Spinal cord (tissue), 9 donors: ENCODE measurements at regions not wholly inside any gene's neighbourhood (a gene's known extent, or its start where the extent isn't known, plus 50 kb on each side); places are given as distances from the start of the nearest gene placed in this dataset.
A peak's percentile ranks its signal among the peaks of the same experiment; 100 is the strongest.
"Not testable (repeated sequence)": the region's sequence is repeated elsewhere in the genome, so short reads cannot be mapped to it uniquely, and the experiment has no call there.

ENCODE experiments used
- DNase-seq, 6 donors: peaks; one replicate each; pipeline versions ENCODE4 v3.0.0 to v3.0.0-alpha.2; 2013 to 2015; ENCODE audit warnings: low spot score in 6 of 6, low read depth in 4 of 6
- H3K27ac ChIP-seq: one replicate; pipeline ENCODE4 v1.5.1; 2013; ENCODE audit warnings: low read depth, low read length, control low read depth
- H3K27me3 ChIP-seq: one replicate; pipeline ENCODE4 v1.6.1; 2013; ENCODE audit warnings: low read length; ENCODE audit not compliant: control insufficient read depth, insufficient read depth
- H3K36me3 ChIP-seq: one replicate; pipeline ENCODE4 v1.6.1; 2013; ENCODE audit warnings: low read length; ENCODE audit not compliant: control insufficient read depth, insufficient read depth
- H3K4me1 ChIP-seq: one replicate; pipeline ENCODE4 v1.6.1; 2013; ENCODE audit warnings: low read length; ENCODE audit not compliant: control insufficient read depth, insufficient read depth
- H3K4me3 ChIP-seq: one replicate; pipeline ENCODE4 v1.5.1; 2013; ENCODE audit warnings: low read depth, low read length, control low read depth
- H3K9me3 ChIP-seq: one replicate; pipeline ENCODE4 v1.6.1; 2013; ENCODE audit warnings: low read length; ENCODE audit not compliant: control insufficient read depth, insufficient read depth
- WGBS: methylation state at CpG from one replicate; pipeline ENCODE4 v1.1.5; 2013; ENCODE audit warnings: missing lambda C conversion rate; ENCODE audit not compliant: insufficient coverage; 5-methylcytosine and 5-hydroxymethylcytosine counted together
- donor health status: healthy.

DNA sequence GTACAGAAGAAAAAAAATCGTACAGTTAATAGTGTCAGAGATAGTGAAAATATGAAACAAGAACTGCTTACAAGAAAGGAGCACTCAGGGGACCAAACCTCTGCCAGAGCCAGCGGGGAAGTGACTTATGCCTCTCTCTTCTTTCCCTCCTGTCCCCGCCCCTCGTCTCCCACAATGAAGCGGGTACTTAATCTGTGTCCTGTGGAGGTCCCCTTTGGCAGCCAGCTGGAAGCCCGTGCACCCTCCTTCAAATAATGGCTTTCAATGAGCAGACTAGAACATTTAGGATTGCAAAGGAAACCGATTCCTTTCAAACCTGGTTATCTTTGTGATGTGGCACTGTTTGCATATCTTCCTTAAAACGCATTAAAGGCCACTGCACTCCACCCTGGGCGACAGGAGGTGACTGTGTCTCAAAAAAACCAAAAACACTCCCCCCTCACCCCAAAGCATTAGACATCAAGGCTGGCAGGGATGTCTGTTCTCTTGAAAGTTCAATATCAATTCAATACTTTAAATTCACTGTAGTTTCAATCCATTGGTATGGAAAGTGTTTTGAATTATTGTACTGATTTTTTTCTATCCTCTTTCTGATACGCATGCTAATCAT, 51.7 kb downstream of the PPIAL4C start:
- not testable (repeated sequence) for H3K4me3 ChIP-seq, H3K9me3 ChIP-seq, H3K4me1 ChIP-seq, H3K27me3 ChIP-seq, H3K36me3 ChIP-seq, H3K27ac ChIP-seq
- no CpG with 5 or more reads among the region's 10 CpGs for WGBS
- DNase-seq = peak in 1 of 6 donors; percentile 14

DNA sequence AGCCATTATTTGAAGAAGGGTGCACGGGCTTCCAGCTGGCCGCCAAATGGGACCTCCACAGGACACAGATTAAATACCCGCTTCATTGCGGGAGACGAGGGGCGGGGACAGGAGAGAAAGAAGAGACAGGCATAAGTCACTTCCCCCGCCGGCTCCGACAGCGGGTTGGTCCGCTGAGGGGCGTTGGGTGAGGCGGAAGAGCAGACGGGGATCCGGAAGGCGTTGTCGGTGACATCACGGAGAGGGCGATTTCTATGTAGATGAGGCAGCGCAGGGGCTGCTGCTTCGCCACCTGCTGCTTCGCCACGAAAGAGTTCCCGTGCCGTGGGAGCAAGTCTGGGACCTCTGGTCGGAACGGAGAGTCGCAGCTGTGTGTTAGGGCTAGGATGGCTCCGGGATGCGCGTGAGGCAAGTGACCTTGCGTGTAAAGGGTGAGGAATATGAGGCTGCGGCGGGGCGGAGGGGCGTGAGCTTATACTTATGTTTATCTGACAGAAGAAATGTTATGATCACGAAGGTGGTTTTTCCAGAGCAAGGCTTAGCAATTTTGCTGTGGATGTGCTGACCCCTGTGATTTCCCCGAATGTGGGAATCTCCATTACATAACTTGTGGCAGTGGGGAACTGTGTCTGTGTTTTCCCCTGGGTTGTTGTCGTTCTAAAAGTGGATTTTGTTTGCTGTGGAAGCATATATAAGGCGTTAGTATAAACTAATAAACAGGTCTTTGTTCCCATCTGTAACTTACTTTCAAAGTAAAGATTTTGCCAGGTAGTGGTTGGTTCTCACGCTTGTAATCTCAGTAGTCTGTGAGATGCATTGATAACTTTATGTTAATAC, 52.9 kb downstream of the PPIAL4C start:
- peak overlapping the region; percentile 88 for H3K27ac ChIP-seq
- peak; percentile 49 to 96 (median 70) for DNase-seq
- H3K4me1 ChIP-seq, H3K9me3 ChIP-seq, H3K36me3 ChIP-seq, H3K27me3 ChIP-seq: not testable (repeated sequence)
- H3K4me3 ChIP-seq = peak overlapping the region; percentile 60
- WGBS = 1% methylated on average over 20 of the region's 41 CpGs

DNA sequence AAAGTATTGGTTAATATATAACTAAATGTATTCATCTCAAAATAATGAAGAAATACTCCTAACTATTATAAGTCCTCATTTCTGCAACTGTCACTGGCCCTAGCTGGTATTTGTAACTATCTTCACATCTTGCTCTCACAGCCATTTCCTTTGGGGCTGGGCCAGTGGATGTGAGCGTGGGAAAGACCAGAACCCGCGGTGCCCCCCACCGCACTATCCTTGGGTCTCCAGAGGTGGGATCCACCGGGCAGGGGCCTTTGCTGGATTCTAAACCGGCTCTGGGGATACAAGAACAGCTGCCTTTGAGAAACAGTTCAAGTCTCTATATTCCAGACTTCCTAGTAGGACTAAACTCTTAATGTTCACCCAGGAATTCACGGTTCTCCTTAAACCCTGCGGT, 54.8 kb downstream of the PPIAL4C start:
- H3K27me3 ChIP-seq, H3K4me1 ChIP-seq, H3K36me3 ChIP-seq, H3K9me3 ChIP-seq, DNase-seq, H3K27ac ChIP-seq, H3K4me3 ChIP-seq: not testable (repeated sequence)
- WGBS = 95% methylated on average over 7 of the region's 8 CpGs

DNA sequence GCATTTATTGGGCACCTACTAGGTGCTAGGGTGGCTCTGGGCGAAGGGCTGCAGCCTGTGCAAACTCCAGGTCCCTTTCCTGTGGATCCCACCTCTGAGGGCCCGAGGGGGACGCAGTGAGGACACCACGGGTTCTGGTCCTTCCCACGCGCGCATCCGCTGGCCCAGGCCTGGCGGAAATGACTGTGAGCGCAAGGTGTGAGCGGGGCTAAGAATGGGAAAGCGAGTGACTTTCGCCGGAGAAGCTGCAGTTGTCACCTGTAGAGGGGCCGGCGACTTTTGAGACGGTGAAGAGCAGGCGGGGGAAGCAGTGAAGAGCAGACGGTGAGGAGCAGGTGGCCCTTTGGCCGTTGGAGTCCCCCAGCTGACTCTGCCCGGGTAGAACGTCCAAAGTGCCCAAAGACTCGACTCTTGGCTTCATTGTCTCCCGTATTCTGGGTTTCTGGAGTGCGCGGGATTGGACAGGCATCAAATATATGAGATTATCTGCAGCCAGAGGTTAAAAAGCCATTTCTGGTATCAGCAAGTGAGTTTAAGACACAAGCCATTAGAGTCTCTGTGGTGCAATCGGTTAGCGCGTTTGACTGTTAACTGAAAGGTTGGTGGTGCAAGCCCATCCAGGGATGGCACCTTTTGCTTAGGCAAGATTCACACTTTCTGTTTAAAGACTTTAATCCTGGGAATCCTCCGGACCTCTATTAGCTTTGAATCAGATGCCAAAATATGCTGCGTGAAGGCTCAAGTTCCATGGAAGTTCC, 55.4 kb downstream of the PPIAL4C start:
- H3K27ac ChIP-seq, H3K9me3 ChIP-seq, H3K27me3 ChIP-seq, H3K4me1 ChIP-seq, H3K4me3 ChIP-seq, DNase-seq, H3K36me3 ChIP-seq: not testable (repeated sequence)
- WGBS = 96% methylated on average over 10 of the region's 31 CpGs

DNA sequence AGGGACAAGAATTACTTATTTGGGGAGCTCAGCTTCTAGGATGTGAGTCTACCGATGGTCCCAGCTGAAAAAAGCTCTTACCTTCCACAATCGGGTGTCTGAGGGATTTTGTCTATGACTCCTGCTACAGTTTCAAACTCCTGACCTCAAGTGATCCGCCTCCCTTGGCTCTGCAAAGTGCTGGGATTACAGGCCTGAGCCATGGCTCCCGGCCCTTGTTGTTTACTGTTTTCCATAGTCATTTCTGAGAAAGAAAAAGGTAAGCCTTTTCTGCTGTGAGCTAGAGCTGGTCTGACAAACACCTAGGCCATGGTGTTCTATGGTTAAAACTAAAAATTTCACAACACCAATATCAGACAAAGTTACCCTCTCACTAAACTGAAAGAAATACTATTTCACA, 57.5 kb downstream of the PPIAL4C start:
- not testable (repeated sequence) for H3K9me3 ChIP-seq, DNase-seq, H3K4me3 ChIP-seq, H3K36me3 ChIP-seq, H3K4me1 ChIP-seq, H3K27me3 ChIP-seq, H3K27ac ChIP-seq
- 86% methylated on average over 2 of the region's 4 CpGs for WGBS

DNA sequence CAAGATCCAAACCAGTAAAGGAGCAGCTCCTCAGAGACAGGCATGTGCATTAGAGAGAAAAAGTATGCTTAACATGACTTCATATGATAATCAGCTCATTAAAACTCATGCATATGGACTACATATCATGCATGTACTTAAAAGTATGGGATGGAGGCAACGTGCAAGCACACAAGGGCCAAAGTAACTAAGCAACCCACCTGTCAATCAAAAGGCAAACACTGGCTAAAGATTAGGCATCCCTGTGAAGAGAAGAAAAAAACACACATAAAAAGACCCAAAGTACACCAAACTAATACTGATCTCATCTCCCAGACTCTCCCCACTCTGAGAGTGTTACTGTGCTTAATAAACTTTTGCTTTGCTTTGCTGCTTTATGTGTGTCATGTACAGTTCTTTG, 61.2 kb downstream of the PPIAL4C start:
- H3K9me3 ChIP-seq, H3K27ac ChIP-seq, H3K27me3 ChIP-seq, DNase-seq, H3K36me3 ChIP-seq, H3K4me3 ChIP-seq, H3K4me1 ChIP-seq: not testable (repeated sequence)
- WGBS = no CpG with 5 or more reads among the region's 1 CpG

DNA sequence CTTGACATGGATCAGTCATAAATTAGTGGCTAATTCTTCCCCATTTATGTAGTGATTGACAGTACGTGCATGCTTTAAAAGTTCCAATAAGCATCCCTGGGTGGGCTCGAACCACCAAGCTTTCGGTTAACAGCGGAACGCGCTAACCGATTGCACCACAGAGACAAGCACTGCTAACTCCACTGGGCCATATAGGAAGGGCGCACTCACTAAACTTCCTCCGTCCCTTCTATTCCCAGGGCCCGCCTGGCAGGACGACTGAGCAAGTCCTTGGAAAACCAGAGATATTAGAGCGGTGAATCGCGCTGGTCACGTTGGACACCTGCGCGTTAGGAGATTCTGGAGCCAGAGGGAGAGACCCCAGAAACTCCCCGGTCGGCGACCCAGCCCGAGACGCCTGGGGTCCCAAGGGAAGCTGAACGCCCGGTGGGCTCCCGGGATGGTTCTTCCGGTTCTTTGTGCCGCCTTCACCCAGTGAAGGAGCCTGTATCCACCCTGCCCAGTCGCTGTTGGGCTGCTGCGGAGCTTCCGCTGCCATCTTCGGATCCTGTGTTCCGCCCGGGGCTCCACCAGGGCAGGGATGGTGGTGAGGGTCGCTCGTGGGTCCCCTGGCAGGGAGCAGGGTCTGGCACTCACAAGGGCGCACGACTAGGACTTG, 62.8 kb downstream of the PPIAL4C start:
- H3K9me3 ChIP-seq, H3K27me3 ChIP-seq, H3K36me3 ChIP-seq, H3K27ac ChIP-seq, H3K4me1 ChIP-seq: not testable (repeated sequence)
- no CpG with 5 or more reads among the region's 37 CpGs for WGBS
- peak overlapping the region; percentile 33 for H3K4me3 ChIP-seq
- DNase-seq = peak in 3 of 6 donors; percentile 26 to 37 (median 37)

DNA sequence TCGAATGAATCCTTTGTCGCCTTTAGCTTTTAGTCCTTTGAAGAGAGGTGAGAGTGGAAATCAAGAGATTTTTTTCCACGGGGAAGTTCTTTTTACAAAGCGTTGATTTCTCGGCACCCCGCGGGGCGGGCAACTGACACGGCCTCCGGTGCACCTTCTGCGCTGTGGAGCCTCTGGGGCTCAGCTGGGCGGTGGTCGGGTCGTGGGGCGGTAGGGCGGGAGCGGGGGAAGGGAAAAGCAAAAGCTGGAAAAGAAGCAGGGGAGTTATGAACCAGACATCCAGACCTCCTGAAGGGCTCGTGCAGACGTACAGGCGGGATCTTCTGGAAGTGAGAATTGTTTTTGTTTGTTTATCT, 63.3 kb downstream of the PPIAL4C start:
- peak in 2 of 6 donors; percentile 33 to 40 for DNase-seq
- WGBS = 6% methylated on average over 7 of the region's 20 CpGs
- H3K4me3 ChIP-seq = peak overlapping the region; percentile 33

DNA sequence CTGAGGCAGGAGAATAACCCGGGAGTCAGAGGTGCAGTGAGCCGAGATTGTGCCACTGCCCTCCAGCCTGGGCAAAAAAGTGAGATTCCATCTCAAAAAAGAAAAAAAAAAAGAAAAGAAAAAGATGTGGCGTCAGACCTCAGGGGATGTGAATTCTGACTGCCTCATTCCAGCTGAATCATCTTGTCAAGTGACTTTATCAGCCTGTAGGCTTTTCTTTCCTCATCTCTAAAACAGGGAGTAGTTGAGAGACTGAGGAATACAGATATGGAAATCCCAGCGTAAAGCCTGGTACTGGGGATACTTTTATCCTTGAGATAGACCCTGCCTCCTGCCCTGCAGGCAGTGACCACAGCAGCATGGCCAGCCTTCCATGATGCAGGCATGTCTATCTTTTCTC, 74.1 kb downstream of the PPIAL4C start:
- H3K36me3 ChIP-seq, H3K4me1 ChIP-seq, H3K4me3 ChIP-seq, DNase-seq, H3K9me3 ChIP-seq, H3K27me3 ChIP-seq, H3K27ac ChIP-seq: not testable (repeated sequence)
- no CpG with 5 or more reads among the region's 4 CpGs for WGBS

More for the DNA sequence above, 63.3 kb downstream of the PPIAL4C start:
- H3K4me1 ChIP-seq, H3K36me3 ChIP-seq, H3K9me3 ChIP-seq, H3K27ac ChIP-seq, H3K27me3 ChIP-seq: not testable (repeated sequence)
